Hippocampal formation (tissue), 2 donors: ENCODE measurements at regions not wholly inside any gene's neighbourhood (a gene's known extent, or its start where the extent isn't known, plus 50 kb on each side); places are given as distances from the start of the nearest gene placed in this dataset.
"Not testable (repeated sequence)": the region's sequence is repeated elsewhere in the genome, so short reads cannot be mapped to it uniquely, and the experiment has no call there.

ENCODE experiments used
- DNase-seq, 2 donors: peaks; one replicate each; lab custom pipeline; 2025; lab: John Stamatoyannopoulos, UW

DNA sequence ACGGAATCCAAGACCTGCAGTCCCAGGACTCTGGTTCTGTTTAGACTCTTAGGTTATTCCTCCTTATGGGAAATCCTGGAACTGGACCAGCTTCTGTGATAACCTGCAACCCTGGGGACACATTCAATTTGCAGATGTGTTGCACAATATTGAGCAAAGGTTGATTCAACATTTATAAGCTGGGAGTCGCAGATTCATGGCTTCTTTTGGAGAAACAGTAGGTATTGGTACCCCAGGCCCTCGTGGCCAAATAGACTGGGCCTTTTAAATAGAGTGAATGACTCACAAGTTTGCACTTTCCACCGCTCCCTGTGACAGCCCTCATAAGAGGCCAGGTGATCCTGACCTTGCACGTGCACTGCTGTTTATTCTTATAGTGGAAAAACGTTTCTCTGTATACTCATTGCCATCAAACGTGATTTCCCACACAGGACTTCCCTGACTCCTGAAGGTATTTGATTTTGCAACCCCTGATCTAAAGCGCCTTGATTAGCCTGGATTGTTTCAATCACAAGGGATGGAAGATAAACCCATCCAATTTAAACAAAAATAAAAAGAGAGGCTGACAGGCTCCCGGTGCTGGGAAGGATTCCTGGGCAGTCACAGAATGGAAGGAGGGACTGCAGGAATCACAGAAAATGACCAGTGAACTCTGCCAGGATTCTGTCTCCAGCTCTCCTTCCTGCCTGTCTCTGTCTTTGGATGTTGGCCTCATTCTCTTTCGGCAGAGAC, 98.0 kb downstream of the VCPKMT start:
- no peak for DNase-seq

DNA sequence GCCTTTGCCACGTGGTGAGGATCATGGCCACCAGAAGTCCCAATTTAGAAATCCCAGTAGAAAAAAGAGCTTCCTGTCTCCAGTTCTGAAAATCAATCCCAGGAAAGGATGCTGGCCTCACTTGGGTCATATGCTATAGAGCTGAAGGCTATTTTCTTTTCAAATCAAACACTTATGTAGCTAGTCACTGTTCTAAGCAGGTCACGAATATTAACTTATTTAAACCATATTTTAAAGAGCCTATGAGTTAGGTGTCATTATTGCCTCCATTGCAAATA, 97.5 kb downstream of the VCPKMT start:
- no peak for DNase-seq

DNA sequence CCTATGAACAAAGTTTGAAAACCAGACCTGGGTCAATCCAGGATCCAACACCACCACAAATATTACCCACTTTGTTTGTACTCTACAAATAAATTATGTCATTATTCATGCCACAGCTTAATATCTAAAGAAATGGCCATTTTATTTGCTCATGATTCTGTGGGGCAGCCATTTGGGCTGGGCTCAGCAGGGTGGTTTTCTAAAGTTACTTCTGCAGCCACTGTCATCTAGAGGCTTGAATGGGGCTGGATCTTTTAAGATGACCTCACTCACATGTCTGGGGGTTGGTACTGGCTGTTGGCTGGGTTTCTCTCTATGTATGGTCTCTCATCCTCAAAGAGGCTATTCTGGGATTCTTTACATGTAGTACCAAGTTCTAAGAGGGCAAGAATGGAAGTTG, 96.2 kb downstream of the VCPKMT start:
- DNase-seq, result no peak

DNA sequence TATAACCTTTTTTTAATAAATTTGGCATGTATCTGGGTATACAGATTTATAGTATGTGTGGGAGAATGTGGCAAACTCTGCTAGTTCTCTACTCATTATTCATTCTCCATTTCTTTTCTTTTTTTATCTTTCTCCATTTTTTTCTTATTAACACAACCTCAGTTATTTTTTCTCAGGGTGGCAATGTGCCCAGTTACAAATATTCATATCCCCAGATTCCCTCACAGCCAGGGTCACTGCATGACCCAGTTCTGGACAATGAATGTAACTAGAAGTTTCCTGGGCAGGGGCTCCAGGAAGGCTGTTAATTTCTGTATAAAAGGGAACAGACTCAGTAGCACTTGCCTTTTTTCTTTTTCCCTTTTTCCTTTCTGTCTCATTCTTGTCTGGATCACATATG, 95.6 kb downstream of the VCPKMT start:
- no peak for DNase-seq

DNA sequence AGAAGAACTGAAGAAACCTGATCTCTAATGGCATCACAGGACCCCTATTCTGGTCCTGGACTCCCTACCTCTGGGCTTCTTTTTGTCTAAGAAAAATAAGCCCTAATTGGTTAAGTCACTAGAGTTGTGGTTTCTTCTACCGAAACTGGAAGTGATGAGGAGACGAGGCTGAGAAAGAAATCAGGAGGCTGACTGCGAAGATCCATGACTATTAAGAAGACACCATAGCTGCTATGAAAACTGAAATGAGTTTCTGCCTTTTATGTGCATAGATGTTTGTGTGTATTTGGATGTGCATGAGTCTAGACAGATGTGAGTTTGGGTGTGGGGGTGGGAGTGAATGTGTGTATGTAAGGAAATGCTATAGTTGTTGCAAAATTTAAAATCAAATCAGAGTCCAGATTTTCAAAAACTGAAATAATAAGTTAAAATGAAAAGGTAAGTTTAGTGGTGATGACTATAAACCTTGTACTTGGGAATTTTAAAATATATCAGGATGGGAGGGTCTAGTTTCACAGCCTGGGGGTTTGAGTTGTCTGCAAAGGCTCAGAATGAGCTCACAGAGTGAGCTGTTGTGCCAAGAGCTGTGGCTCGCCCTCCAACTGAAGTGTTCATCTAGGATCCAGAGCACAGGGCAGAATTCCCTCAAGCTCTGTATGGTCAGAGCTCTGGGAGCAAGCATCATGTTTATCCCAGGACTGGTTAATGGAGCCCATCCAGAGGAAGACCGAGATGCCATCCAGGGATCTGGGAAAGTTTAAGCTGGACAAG, 94.9 kb downstream of the VCPKMT start:
- no peak for DNase-seq

DNA sequence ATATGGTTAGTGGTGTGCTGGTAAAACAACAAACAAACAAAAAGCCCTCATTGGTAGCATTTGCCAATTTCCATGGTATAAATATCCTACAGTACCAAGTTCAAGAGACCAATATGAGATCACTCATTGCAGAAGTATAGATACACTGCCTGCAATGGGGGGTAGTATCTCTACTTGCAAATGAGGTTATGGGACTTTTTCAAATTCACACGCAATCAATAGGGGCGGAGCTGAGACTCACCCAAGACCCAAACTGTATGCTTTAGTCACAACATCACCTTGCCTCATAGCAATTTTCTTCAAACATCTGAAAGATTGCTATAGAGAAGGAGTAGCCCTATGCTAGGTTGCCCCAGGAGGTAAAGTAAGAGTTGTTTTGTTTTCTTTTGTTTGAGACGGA, 93.7 kb downstream of the VCPKMT start:
- no peak for DNase-seq

DNA sequence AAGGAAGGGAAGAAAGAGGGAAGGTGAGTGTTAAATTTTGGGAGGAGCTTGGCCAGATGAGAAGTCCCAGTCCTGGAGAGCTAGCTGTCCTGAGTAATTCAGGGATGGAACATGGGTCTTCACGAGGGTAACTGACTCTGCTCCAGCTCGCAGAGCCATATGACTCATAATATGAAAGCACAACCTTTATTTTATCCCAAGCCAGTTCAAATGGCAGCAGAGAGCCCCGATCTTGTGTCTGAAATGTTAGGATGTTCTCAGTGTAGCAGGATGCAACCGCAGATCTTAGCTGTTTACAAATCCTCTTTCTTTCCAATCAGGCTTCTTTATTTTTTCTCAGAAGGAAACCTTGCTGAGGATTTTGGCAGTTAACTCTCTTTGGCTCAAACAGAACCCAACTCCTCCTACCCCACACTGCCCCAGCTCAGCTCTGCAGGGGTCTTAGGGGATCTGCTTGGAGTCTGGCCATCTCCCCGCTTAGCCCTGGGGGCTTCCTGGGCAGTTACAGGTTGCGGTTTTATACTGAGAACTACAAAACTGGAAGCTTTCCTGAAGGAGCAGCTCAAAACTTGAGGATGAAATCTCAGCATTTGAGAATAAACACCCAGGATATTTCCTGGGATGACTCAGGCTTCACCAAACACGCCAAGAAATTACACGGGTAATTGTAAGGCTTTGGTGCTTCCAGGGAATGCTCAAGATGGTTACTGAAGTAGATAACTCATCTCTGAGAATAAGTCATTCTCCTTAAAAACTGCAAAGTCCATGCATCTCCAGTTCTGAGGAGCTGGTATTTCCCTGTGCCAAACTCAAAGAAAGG, 92.5 kb downstream of the VCPKMT start:
- no peak for DNase-seq

DNA sequence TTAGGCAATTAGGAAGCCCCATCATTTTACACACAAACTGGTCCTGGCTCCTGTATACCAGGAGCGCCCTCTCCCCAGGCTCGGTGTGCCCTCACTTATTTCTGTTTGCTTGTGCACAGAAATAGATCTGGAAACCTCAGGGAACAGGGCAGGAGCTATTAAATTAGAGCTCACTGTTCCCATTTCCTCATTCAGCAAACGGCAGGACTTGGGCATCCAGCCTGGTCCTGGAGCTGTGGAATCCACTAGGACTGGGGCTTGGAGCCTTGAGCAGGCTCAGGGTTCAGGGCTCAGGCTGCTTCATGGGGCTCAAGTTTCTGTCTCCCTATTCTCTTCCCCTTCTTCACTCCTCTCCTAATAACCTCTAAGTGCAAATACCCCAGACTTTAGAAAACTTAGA, 91.3 kb downstream of the VCPKMT start:
- no peak for DNase-seq

DNA sequence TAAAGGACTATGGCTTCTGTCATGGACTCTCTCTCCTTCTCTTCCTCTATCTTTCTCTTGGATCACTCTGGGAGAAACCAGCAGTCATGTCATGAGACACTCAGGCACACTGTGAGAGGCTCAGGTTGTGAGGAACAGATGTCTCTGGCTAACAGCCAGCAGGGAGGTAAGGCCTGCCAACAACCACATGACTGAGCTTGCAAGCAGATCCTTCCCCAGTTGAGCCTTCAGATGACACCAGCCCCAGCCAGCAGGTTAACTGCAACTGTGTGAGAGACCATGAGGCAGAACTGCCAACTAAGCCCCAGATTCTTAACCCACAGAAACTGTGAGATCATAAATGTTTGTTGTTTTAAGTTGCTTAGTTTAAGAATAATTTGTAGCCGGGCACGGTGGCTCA, 90.6 kb downstream of the VCPKMT start:
- DNase-seq, result no peak

DNA sequence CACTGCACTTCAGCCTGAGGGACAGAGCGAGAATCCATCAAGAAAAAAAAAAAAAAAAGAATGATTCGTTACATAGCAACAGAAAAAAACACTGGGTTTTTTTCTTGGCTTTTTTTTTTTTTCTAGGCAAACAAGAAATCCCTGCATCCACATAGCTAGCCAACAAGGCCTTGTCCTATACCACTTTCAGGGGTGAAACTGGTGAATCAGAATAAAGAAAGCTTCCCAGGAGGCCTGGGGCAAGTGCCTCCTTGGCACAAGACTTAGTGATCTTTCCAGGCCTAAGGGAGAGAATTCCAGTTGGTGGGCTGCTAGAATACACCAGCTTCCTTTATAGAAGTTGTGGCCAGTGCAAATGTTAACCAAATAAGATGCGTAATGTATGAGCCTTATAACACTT, 90.0 kb downstream of the VCPKMT start:
- DNase-seq, result no peak

DNA sequence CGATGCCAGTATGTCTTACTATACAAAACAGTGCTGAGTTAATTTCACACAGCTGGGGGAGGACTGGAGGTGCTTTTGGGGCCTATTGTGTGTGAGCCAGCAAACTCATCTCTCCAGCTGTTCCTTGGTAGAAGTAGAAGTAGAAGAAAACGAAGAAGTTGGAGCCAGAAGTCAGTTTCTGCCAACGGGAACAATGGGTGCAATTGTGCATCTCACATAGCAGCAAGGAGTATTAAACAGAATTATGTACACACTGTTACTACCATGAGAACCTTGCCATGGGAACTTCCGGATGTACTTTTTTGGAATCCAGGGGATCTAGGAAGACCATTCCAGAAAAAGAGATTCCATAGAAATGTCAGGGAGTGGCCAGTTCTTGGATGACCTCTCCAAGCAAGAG, 88.6 kb downstream of the VCPKMT start:
- DNase-seq, result no peak

DNA sequence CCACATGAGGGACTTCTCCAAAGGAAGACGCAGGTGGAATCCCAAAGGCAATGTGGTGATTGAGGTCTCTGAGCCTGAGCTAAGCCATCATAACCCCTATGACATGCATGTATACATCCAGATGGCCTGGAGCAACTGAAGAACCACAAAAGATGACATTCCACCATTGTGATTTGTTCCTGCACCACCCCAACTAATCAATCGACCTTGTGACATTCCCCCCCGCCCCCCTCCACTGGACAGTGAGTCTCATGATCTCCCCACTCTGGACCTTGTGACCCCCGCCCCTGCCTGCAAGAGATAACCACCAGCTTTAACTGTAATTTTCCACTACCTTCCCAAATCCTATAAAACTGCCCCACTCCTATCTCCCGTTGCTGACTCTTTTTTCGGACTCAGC, 87.9 kb downstream of the VCPKMT start:
- DNase-seq, result no peak

DNA sequence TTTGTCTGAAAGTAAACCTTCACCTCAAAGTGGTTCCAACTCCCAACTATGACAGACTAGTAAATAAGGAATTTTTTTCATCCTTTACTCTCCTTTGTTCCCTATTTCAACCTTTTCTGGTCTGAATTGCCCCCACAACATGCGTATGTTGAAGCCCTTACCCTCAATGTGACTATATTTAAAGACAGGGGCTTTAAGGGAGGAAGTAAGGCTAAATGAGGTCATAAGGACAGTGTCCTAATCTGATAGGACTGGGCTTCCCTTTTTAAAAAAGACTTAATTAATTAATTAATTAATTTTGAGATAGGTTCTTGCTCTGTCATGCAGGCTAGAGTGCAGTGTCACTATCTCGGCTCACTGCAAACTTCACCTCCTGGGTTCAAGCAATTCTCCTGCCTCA, 86.3 kb downstream of the VCPKMT start:
- no peak for DNase-seq

DNA sequence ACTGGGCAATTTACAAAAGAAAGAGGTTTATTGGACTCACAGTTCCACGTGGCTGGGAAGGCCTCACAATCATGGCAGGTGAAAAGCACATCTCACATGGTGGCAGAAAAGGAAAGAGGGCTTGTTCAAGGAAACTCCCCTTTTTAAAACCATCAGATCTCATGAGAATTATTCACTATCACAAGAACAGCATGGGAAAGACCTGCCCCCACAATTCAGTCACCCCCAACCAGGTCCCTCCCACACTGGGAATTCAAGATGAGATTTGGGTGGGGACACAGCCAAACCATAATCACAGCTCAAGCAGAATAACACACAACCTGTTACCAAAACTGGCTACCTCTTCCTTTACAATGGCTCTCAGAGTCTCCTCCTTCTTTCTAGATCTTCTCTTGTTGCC, 85.5 kb downstream of the VCPKMT start:
- DNase-seq, result not testable (repeated sequence)

DNA sequence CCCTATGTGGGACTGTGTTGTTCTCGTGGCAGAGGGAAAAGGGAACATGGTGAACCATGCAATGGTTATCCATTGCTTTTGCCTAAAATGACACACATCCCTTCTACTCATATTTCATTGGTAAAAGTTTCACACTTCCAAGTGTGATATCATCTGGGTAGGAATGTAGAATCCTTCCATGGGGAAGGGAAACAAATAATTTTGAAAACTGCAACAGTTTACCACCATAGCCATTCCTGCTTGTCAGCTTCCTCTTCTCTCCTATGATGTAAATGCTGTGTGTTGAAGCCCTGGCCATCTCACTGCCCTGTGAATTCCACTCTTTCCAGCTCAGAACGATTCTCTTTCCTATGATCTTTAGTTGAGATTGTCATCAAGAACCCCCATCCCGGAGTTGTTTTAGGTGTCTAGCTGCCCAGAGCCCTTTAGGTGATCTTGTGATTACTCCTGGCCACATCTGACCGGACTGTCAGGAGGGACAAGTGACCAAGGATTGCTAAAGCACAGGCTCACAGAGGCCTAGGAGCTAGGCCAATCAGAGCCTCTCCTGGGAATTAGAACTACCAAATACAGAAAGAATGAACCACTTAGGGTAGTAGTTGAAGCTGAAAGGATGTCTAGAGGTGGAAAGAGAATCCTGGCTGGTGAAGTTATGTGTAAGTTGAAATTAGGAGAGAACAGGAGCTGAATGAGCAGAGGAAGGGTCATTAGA, 84.6 kb downstream of the VCPKMT start:
- DNase-seq, result no peak

DNA sequence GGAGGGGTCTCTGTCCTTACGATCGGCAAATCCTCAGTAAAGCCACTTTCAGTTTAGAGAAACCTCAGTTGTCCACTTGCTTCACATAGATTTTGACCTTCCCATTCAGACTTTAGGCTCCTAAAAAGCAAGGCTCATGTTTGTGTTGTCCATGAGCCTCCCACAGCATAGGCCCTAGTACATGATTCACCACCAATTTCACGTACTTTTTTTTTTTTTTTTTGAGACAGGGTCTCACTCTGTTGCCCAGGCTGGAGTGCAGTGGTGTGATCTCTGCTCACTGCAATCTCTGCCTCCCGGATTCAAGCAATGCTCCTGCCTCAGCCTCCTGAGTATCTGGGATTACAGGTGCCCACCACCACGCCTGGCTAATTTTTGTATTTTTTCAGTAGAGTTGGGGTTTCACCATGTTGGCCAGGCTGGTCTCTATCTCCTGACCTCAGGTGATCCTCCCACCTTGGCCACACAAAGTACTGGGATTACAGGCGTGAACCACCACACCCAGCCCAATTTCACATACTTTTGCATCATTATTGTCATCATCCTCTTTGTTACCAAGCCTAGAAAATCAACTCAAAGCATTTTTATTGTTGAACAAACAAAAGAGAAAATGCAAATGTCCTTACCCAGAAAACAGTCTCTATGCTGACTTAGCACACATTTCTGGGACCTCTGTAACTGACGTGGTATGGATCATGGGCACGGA, 83.8 kb downstream of the VCPKMT start:
- DNase-seq, result not testable (repeated sequence)

DNA sequence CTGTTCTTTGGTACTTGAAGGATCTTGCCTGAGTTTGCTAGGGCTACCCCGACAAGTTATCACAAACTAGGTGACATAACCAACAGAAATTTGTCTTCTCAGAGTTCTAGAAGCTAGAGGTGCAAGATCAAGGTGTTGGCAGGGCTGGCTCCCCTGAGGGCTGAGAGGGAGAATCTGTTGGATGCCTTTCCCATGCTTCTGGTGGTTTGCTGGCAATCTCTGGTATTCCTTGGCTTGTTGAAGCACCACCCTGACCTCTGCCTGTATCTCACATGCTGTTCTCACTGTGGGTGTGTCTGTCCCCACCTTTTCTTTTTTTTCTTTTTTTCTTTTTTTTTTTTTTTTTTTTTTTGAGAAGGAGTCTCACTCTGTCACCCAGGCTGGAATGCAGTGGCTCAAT, 81.2 kb downstream of the VCPKMT start:
- no peak for DNase-seq

DNA sequence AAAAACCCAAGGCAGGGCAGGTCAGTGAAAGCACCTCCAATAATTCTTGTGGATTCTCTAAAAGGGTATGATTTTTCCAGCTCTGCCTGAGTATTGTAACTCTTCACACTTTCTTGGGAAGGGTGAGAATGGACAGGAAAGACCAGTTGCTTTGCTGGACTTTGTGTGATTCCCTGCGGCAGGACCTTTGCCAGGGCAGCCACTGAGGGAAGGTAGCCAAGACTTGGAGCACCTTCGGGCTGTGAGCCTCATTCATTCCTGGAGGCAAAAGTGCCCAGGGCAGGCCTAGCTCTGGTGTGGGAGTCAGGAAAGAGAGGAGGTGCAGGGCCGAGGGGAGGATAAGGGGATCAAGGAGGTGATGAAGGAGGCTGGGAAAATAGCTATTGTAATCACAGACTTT, 80.2 kb downstream of the VCPKMT start:
- no peak for DNase-seq

DNA sequence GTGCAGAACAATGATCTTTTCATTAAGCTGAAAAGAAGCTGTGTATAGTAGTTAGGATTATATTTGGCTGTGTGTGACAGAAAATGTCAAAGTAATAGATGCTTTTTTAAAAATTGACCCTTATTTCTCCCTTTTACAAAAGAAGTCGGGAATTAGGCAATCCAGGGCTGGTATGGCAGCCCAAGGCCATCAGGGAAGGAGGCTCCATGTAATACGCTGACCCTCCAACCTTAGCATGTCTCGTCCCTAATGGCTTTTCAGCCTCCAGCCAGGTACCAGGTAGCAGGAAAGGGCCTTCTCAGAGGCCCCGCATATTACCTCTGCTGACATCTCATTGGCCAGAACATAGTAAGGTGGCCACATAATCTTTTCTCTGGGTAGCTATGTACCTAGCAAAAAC, 79.7 kb downstream of the VCPKMT start:
- no peak for DNase-seq

DNA sequence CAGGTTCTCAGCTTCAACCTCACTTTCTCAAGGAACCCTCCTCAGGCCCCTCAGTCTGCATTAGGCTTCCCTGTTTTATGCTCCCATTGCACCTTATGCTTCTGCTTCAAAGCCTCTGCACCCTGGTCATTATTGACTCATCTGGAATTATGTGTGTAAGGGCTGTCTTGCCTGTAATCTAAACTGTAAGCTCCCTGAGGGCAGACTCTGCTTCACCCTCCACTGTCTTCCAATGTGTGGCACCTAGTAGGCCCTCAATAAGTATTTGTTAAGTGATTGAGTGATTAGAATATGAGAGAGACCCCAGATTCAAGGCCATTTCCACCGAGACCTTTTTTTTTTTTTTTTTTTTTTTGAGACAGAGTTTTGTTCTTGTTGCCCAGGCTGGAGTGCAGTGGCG, 79.1 kb downstream of the VCPKMT start:
- no peak for DNase-seq

DNA sequence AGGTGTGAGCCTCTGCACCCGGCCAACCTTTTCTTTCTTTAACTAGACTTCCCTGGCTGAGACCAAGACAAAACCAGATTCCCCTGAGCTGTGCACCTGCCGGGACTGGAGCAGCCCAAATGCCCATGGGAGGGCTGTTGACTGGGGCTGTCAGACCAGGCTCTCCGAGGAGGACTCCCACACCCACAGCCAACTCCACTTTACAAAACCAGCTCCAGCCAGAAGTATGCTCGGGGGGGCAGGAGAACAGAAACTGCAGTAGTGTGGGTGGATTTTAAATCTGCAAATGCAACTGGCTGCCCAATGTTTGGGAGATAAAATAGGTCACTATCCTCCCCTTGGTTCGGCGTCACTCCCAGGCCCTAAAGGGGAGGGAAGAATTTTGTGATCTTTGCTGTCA, 78.5 kb downstream of the VCPKMT start:
- DNase-seq, result no peak
